ENCODE measurements at regions not wholly inside any gene's neighbourhood (a gene's known extent, or its start where the extent isn't known, plus 50 kb on each side); places are given as distances from the start of the nearest gene placed in this dataset.

- TF ChIP-seq TCF12 (IDR thresholded peaks at IDR 0.05; ENCODE audit: low read depth): no peak
- TF ChIP-seq USF1 (IDR thresholded peaks at IDR 0.05): no peak
- TF ChIP-seq REST (IDR thresholded peaks at IDR 0.05; ENCODE audit: low read depth): no peak
These were observed 1276.8 kb downstream of the UQCRFS1 start for GRCh38 chr19:27936139-27936538.

Data from Ishikawa (cell line).